ENCODE measurements at regions not wholly inside any gene's neighbourhood (a gene's known extent, or its start where the extent isn't known, plus 50 kb on each side); places are given as distances from the start of the nearest gene placed in this dataset.
A peak's percentile ranks its signal among the peaks of the same experiment; 100 is the strongest.
"Not testable (repeated sequence)": the region's sequence is repeated elsewhere in the genome, so short reads cannot be mapped to it uniquely, and the experiment has no call there.

DNA sequence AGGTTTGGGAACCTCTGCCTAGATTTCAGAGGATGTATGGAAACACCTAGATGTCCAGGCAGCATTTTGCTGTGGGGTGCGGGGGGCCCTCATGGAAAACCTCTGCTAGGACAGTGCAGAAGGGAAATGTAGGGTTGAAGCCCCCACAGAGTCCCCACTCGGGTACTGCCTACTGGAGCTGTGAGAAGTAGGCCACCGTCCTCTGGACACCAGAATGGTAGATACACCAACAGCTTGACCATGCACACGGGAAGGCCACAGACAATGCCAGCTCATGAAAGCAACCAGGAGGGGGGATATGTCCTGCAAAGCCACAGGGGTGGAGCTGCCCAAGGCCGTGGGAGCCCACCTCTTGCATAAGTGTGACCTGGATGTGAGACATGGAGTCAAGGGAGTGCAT is 1336.5 kb downstream of the SPATA31A7 start:
- DNase-seq (ENCODE audit: low spot score); intact Hi-C loops (cut with DNase I): not testable (repeated sequence)

GRCh38 chr9:62532162-62532776 is 1342.4 kb downstream of the SPATA31A7 start:
- DNase-seq (ENCODE audit: low spot score); intact Hi-C loops (cut with DNase I): not testable (repeated sequence)

DNA sequence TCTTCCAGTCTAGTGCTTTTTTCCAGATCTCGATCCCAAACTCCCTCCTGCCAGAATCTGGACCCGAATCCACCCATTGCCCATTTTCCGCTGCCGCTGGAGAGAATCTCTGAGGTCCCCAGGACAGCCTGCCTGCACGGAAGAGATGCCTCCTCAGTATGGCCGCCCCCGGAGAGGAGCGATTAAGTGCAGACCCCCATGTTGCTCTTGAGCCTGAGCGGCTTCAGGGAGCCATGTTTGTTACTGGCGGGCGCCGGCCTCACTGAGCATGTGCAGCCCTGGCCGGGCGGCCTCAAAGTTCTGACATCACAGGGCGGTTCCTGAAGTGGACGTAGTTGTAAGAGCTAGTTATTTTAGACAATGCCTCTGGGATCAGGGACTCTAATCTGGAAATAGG is 1342.9 kb downstream of the SPATA31A7 start:
- intact Hi-C loops (cut with DNase I); DNase-seq (ENCODE audit: low spot score): not testable (repeated sequence)

DNA sequence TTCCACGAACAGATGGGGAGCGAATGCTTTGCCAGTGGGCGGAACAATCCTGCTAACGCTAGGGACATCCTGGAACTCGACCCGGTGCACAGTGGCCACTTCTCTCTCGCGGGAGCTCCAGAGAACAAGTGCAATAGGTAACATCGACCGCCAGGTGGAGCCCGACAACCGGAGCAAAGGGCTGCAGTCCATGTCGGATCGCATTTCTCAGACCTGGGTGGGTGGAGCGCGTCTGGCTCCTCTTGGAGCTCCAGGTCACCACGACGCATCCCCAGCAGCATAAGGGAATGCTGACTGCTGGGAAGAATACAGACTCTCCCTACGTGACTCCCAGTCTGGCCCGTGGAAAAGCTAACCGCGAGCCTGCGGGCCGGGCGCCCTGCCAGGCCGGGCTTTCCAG is 1360.7 kb downstream of the SPATA31A7 start:
- DNase-seq (ENCODE audit: low spot score), result peak; percentile 38
- intact Hi-C loops (cut with DNase I), result not testable (repeated sequence)

GRCh38 chr9:62560603-62561002 is 1370.8 kb downstream of the SPATA31A7 start:
- DNase-seq (ENCODE audit: low spot score); intact Hi-C loops (cut with DNase I): not testable (repeated sequence)

- DNase-seq (ENCODE audit: low spot score); intact Hi-C loops (cut with DNase I): not testable (repeated sequence)
Observed at GRCh38 chr9:62565132-62565531, 1375.3 kb downstream of the SPATA31A7 start.

DNA sequence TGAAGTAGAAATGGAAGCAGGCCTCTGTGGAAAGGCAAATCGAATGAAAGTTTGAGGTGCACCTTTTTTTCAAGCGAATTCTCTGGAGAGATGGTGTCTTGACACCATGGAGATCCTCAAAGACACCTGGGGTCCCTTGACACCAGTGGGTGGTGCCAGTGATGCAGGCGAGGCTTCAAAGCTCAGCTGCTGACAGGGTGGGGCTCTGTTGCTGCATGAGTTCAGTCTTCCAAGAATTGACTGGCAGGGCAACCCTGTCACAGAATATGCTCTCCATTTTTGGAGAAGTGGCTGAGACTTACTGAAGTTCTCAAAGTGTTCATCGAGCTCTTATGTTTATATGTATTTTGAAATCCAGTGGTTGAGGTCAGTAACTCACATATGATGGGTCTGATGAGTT is 1376.6 kb downstream of the SPATA31A7 start:
- DNase-seq (ENCODE audit: low spot score); intact Hi-C loops (cut with DNase I): not testable (repeated sequence)

DNA sequence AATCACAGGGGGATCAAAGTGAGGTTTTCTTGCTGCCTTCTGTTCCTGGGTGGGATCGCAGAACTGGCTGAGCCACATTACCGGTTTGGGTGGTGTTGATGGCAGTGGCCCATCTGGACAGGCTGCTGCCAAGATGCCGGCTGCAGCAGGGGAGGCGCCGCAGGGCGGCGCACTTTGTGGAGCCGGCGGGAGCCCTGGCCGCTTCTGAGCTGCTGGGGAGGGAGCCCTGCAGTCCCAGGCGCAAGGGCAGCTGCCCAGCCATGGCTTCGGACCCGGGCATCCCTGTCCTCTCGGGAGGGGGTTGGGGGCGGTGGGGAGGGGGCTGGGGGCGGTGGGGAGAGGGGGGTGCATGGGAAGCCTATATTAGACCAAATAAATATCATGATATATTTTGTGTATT is 1407.3 kb downstream of the SPATA31A7 start:
- DNase-seq (ENCODE audit: low spot score); intact Hi-C loops (cut with DNase I): not testable (repeated sequence)

Data from cardiac septum (tissue), 1 donor.